Vagina (tissue), 2 donors: ENCODE measurements at regions not wholly inside any gene's neighbourhood (a gene's known extent, or its start where the extent isn't known, plus 50 kb on each side); places are given as distances from the start of the nearest gene placed in this dataset.

Source experiments
- DNase-seq, 2 donors: peaks; one replicate each; pipeline ENCODE4 v3.0.0-alpha.2; 2017; ENCODE audit errors: extremely low spot score in 2 of 2
- H3K27ac ChIP-seq: fragments of 200-600 bp; sonication (generic); one replicate; pipeline ENCODE4 v1.5.1; 2019
- H3K27me3 ChIP-seq: fragments of 200-600 bp; sonication (generic); one replicate; pipeline ENCODE4 v1.5.1; 2019
- H3K36me3 ChIP-seq, 2 donors: fragments of 200-600 bp; sonication (generic); one replicate each; pipeline ENCODE4 v1.5.1; 2017 to 2019
- H3K4me1 ChIP-seq: fragments of 200-600 bp; sonication (generic); one replicate; pipeline ENCODE4 v1.5.1; 2019
- H3K4me3 ChIP-seq, 2 donors: fragments of 200-600 bp; sonication (generic); 1 replicate in 1 of 2; 2 replicates in 1 of 2; pipeline ENCODE4 v1.5.1; 2016 to 2019
- H3K9me3 ChIP-seq: fragments of 200-600 bp; sonication (generic); one replicate; pipeline ENCODE4 v1.5.1; 2019
- CTCF ChIP-seq, 3 experiments: fragments of 450-650 bp in 2 of 3; fragments of 200-600 bp in 1 of 3; sonication (generic) in 1 of 3; IDR thresholded peaks; one replicate each; pipeline ENCODE4 v1.5.1; 2017 to 2019; ENCODE audit warnings: antibody characterized with exemption in 3 of 3, mild to moderate bottlenecking in 2 of 3, moderate library complexity in 2 of 3
- POLR2A ChIP-seq, 2 donors: fragments of 450-650 bp; IDR thresholded peaks; one replicate each; pipeline ENCODE4 v1.6.1; 2017; ENCODE audit warnings: antibody characterized with exemption in 2 of 2, mild to moderate bottlenecking in 2 of 2, moderate library complexity in 2 of 2
- POLR2AphosphoS5 ChIP-seq, 2 donors: sonication (generic); formaldehyde crosslinking; IDR thresholded peaks; one replicate each; pipeline ENCODE4 v1.9.0; 2017; ENCODE audit warnings: antibody characterized with exemption in 2 of 2, mild to moderate bottlenecking in 2 of 2, low read depth in 1 of 2; ENCODE audit not compliant: insufficient read depth in 1 of 2
- intact Hi-C: fragments of 100-400 bp; cut with DNase I; formaldehyde crosslinking; loops from one replicate; pipeline ENCODE4 v1.15.1; 2023

GRCh38 chr18:28478531-28478930, 301.6 kb upstream of the CDH2 start:
- Histone ChIP-seq H3K27ac (no peak overlapping the region), H3K4me3 (no peak overlapping the region), H3K4me1 (no peaks in the 10 kb centered on the region), H3K9me3 (no peaks in the 10 kb centered on the region), H3K36me3 (no peaks in the 10 kb centered on the region), H3K27me3 (no peaks in the 10 kb centered on the region)
- no peak for DNase-seq
- no peak for TF ChIP-seq POLR2A (IDR thresholded peaks at IDR 0.05)
- TF ChIP-seq POLR2AphosphoS5 (IDR thresholded peaks at IDR 0.05; ENCODE audit: insufficient read depth in 1 of 2, low read depth in 1 of 2) = no peak
- no peak for TF ChIP-seq CTCF (IDR thresholded peaks at IDR 0.05)
- intact Hi-C loops = no loop called here

- TF ChIP-seq CTCF (IDR thresholded peaks at IDR 0.05) (no peak), POLR2A (IDR thresholded peaks at IDR 0.05) (no peak), POLR2AphosphoS5 (IDR thresholded peaks at IDR 0.05; ENCODE audit: insufficient read depth in 1 of 2, low read depth in 1 of 2) (no peak)
- no peaks in the 10 kb centered on the region for H3K4me1 ChIP-seq
- no peak overlapping the region for H3K27ac ChIP-seq
- no peaks in the 10 kb centered on the region for H3K9me3 ChIP-seq
- no peak for DNase-seq
- intact Hi-C loops = no loop called here
- no peaks in the 10 kb centered on the region for H3K36me3 ChIP-seq
- H3K27me3 ChIP-seq = no peaks in the 10 kb centered on the region
- no peak overlapping the region for H3K4me3 ChIP-seq
These were observed 299.4 kb upstream of the CDH2 start for GRCh38 chr18:28476302-28476701.

- no peaks in the 10 kb centered on the region for H3K27me3 ChIP-seq
- no peaks in the 10 kb centered on the region for H3K4me1 ChIP-seq
- no peak for TF ChIP-seq CTCF (IDR thresholded peaks at IDR 0.05)
- TF ChIP-seq POLR2A (IDR thresholded peaks at IDR 0.05) = no peak
- no peak for TF ChIP-seq POLR2AphosphoS5 (IDR thresholded peaks at IDR 0.05; ENCODE audit: insufficient read depth in 1 of 2, low read depth in 1 of 2)
- no peaks in the 10 kb centered on the region for H3K9me3 ChIP-seq
- H3K27ac ChIP-seq = no peak overlapping the region
- no peak overlapping the region for H3K4me3 ChIP-seq
- intact Hi-C loops = no loop called here
- no peak for DNase-seq
- H3K36me3 ChIP-seq = no peaks in the 10 kb centered on the region
These were observed 293.0 kb upstream of the CDH2 start for GRCh38 chr18:28469946-28470345.

DNA sequence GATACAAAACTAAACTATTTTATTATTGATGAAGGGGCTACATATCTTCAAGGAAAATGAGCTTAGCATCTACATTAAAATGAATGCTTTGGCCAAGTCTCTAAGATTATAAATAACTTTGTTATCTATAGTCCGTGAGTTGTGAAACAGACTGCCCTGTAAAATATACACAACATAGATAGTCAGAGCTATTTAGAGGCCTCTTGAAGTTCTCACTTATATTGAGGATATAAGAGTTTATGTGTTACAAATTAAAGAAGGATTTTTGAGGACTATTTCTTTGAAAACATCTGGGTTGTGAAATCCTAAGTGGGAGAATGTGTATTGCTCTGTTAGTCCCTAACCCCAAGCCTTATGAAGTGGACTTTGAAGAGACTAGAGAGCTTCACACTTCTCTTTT, 292.0 kb upstream of the CDH2 start:
- TF ChIP-seq POLR2AphosphoS5 (IDR thresholded peaks at IDR 0.05; ENCODE audit: insufficient read depth in 1 of 2, low read depth in 1 of 2) (no peak), CTCF (IDR thresholded peaks at IDR 0.05) (no peak), POLR2A (IDR thresholded peaks at IDR 0.05) (no peak)
- H3K27me3 ChIP-seq = no peaks in the 10 kb centered on the region
- H3K27ac ChIP-seq = no peak overlapping the region
- no peaks in the 10 kb centered on the region for H3K4me1 ChIP-seq
- no peak for DNase-seq
- H3K36me3 ChIP-seq = no peaks in the 10 kb centered on the region
- no peaks in the 10 kb centered on the region for H3K9me3 ChIP-seq
- intact Hi-C loops = no loop called here
- no peak overlapping the region for H3K4me3 ChIP-seq

GRCh38 chr18:28466204-28466603, 289.3 kb upstream of the CDH2 start:
- H3K9me3 ChIP-seq = no peaks in the 10 kb centered on the region

More at GRCh38 chr18:28466204-28466603, 289.3 kb upstream of the CDH2 start:
- TF ChIP-seq CTCF (IDR thresholded peaks at IDR 0.05) (no peak), POLR2AphosphoS5 (IDR thresholded peaks at IDR 0.05; ENCODE audit: insufficient read depth in 1 of 2, low read depth in 1 of 2) (no peak), POLR2A (IDR thresholded peaks at IDR 0.05) (no peak)
- Histone ChIP-seq H3K27ac (no peak overlapping the region), H3K27me3 (no peaks in the 10 kb centered on the region), H3K4me3 (no peak overlapping the region), H3K4me1 (no peaks in the 10 kb centered on the region), H3K36me3 (no peaks in the 10 kb centered on the region)
- no peak for DNase-seq
- intact Hi-C loops = no loop called here
